Neural cell (in vitro differentiated cells): ENCODE measurements at regions not wholly inside any gene's neighbourhood (a gene's known extent, or its start where the extent isn't known, plus 50 kb on each side); places are given as distances from the start of the nearest gene placed in this dataset.

Experiments used
- H2AFZ ChIP-seq: fragments of 200-600, 300-800 bp; sonication (generic), shearing (Covaris generic); 2 replicates; pipeline ENCODE4 v1.6.0; 2014; ENCODE audit warnings: low read depth, mild to moderate bottlenecking, antibody characterized with exemption, low read length, moderate library complexity
- H3F3A ChIP-seq: fragments of 200-600 bp; shearing (Covaris generic); 2 replicates; pipeline ENCODE4 v1.6.1; 2016; ENCODE audit warnings: mild to moderate bottlenecking, moderate library complexity, mixed read lengths, antibody characterized with exemption, low read length; ENCODE audit not compliant: insufficient read depth, poor library complexity, severe bottlenecking
- H3K27ac ChIP-seq: fragments of 200-600, 300-800 bp; sonication (generic), shearing (Covaris generic); 2 replicates; pipeline ENCODE4 v1.5.1; 2014; ENCODE audit warnings: mild to moderate bottlenecking, low read length, moderate library complexity
- H3K27me3 ChIP-seq: fragments of 300-800, 200-600 bp; sonication (generic), shearing (Covaris generic); 2 replicates; pipeline ENCODE4 v1.6.0; 2014; ENCODE audit warnings: mild to moderate bottlenecking, low read depth, low read length, moderate library complexity; ENCODE audit not compliant: insufficient read depth
- H3K36me3 ChIP-seq: fragments of 300-800, 200-600 bp; sonication (generic), shearing (Covaris generic); 2 replicates; pipeline ENCODE4 v1.5.1; 2014; ENCODE audit warnings: mild to moderate bottlenecking, antibody characterized with exemption, low read length, moderate library complexity; ENCODE audit not compliant: insufficient read depth
- H3K4me2 ChIP-seq: fragments of 300-800, 200-600 bp; sonication (generic), shearing (Covaris generic); 2 replicates; pipeline ENCODE4 v1.6.0; 2014; ENCODE audit warnings: mild to moderate bottlenecking, low read length
- H3K4me3 ChIP-seq: fragments of 300-800, 200-600 bp; sonication (generic), shearing (Covaris generic); 2 replicates; pipeline ENCODE4 v1.5.1; 2014; ENCODE audit warnings: mild to moderate bottlenecking, low read length, moderate library complexity
- H3K79me2 ChIP-seq: fragments of 200-600 bp; shearing (Covaris generic); replicated peaks from 2 replicates; pipeline ENCODE4 v1.6.0; 2014; ENCODE audit warnings: mild to moderate bottlenecking, low read length, moderate library complexity; ENCODE audit not compliant: insufficient read depth
- H3K9ac ChIP-seq: fragments of 300-800, 200-600 bp; sonication (generic), shearing (Covaris generic); 2 replicates; pipeline ENCODE4 v1.6.1; 2016; ENCODE audit warnings: mild to moderate bottlenecking, low read length, mixed read lengths
- H3K9me2 ChIP-seq: fragments of 200-600 bp; shearing (Covaris generic); 2 replicates; pipeline ENCODE4 v1.6.1; 2016; ENCODE audit warnings: mild to moderate bottlenecking, low read length, mixed read lengths; ENCODE audit not compliant: insufficient read depth
- H3K9me3 ChIP-seq: fragments of 200-600, 300-800 bp; sonication (generic), shearing (Covaris generic); 2 replicates; pipeline ENCODE4 v1.6.1; 2016; ENCODE audit warnings: mild to moderate bottlenecking, mixed run types, low read length, moderate library complexity, mixed read lengths
- H4K20me1 ChIP-seq: fragments of 200-600 bp; shearing (Covaris generic); 2 replicates; pipeline ENCODE4 v1.6.1; 2016; ENCODE audit warnings: mild to moderate bottlenecking, mixed run types; ENCODE audit not compliant: insufficient read depth
- EP300 ChIP-seq: fragments of 450-650 bp; conservative IDR thresholded peaks from 2 replicates; pipeline ENCODE4 v1.6.1; 2014; ENCODE audit warnings: antibody characterized with exemption, mild to moderate bottlenecking, moderate library complexity; ENCODE audit not compliant: poor library complexity, severe bottlenecking
- EZH2 ChIP-seq: fragments of 200-600, 300-800 bp; shearing (Covaris generic), sonication (generic); IDR thresholded peaks from 2 replicates; pipeline ENCODE4 v1.6.1; 2014; ENCODE audit warnings: antibody characterized with exemption, low read length, borderline replicate concordance, mild to moderate bottlenecking; ENCODE audit not compliant: insufficient read depth, poor library complexity, severe bottlenecking
- MXI1 ChIP-seq: fragments of 450-650 bp; conservative IDR thresholded peaks from 2 replicates; pipeline ENCODE4 v1.6.1; 2014; ENCODE audit warnings: antibody characterized with exemption, mild to moderate bottlenecking; ENCODE audit not compliant: poor library complexity, severe bottlenecking
- POLR2AphosphoS5 ChIP-seq: IDR thresholded peaks from 2 replicates; pipeline ENCODE4 v1.6.1; 2012
- RAD21 ChIP-seq: fragments of 450-650 bp; conservative IDR thresholded peaks from 2 replicates; pipeline ENCODE4 v1.6.1; 2014; ENCODE audit warnings: antibody characterized with exemption, mild to moderate bottlenecking, moderate library complexity
- SMC3 ChIP-seq: fragments of 450-650 bp; conservative IDR thresholded peaks from 2 replicates; pipeline ENCODE4 v1.6.1; 2014; ENCODE audit warnings: antibody characterized with exemption, mild to moderate bottlenecking, moderate library complexity; ENCODE audit not compliant: poor library complexity
- TAF1 ChIP-seq: IDR thresholded peaks from 2 replicates; pipeline ENCODE4 v1.6.1; 2012; ENCODE audit warnings: low read depth
- TF ChIP-seq, protein P1 (sequence below): IDR thresholded peaks from 2 replicates; pipeline ENCODE4 v1.6.1; 2012; ENCODE audit warnings: borderline replicate concordance
- TF ChIP-seq, protein P2 (sequence below): fragments of 450-650 bp; IDR thresholded peaks from 2 replicates; pipeline ENCODE4 v1.5.1; 2014; ENCODE audit warnings: antibody characterized with exemption, mild to moderate bottlenecking, moderate library complexity; ENCODE audit not compliant: poor library complexity, severe bottlenecking

DNA sequence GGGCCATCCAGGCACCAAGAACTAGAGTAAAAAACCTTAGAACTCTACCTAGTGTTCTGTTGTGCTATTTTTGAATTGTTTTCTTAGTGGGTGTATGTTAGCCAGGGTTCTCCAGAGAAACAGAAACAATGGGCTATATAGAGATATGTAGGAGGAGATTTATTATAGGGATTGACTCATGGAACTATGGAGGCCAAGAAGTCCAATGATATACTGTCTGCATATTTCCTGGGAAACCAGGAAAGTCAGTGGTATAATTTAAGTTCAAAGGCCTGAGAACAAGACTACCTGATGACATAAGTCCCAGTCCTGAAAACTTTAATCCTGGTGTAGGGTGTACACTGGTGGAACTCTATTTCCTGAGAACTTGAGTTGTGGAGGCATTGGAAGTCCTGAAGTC is 108.7 kb upstream of the ACVR1 start:
- Histone ChIP-seq H3K27me3 (no peaks in the 10 kb centered on the region), H4K20me1 (no peaks in the 10 kb centered on the region), H3K79me2 (no peaks in the 10 kb centered on the region), H3K4me2 (no peak overlapping the region), H3K9ac (no peak overlapping the region), H2AFZ (no peak overlapping the region), H3K9me3 (no peaks in the 10 kb centered on the region), H3K36me3 (no peaks in the 10 kb centered on the region), H3K27ac (no peak overlapping the region), H3F3A (no peaks in the 10 kb centered on the region), H3K9me2 (no peaks in the 10 kb centered on the region), H3K4me3 (no peak overlapping the region)
- no peak for TF ChIP-seq TAF1
- TF ChIP-seq POLR2AphosphoS5 = no peak
- TF ChIP-seq, protein P1, sequence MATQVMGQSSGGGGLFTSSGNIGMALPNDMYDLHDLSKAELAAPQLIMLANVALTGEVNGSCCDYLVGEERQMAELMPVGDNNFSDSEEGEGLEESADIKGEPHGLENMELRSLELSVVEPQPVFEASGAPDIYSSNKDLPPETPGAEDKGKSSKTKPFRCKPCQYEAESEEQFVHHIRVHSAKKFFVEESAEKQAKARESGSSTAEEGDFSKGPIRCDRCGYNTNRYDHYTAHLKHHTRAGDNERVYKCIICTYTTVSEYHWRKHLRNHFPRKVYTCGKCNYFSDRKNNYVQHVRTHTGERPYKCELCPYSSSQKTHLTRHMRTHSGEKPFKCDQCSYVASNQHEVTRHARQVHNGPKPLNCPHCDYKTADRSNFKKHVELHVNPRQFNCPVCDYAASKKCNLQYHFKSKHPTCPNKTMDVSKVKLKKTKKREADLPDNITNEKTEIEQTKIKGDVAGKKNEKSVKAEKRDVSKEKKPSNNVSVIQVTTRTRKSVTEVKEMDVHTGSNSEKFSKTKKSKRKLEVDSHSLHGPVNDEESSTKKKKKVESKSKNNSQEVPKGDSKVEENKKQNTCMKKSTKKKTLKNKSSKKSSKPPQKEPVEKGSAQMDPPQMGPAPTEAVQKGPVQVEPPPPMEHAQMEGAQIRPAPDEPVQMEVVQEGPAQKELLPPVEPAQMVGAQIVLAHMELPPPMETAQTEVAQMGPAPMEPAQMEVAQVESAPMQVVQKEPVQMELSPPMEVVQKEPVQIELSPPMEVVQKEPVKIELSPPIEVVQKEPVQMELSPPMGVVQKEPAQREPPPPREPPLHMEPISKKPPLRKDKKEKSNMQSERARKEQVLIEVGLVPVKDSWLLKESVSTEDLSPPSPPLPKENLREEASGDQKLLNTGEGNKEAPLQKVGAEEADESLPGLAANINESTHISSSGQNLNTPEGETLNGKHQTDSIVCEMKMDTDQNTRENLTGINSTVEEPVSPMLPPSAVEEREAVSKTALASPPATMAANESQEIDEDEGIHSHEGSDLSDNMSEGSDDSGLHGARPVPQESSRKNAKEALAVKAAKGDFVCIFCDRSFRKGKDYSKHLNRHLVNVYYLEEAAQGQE = no peak
- no peak for TF ChIP-seq EP300
- TF ChIP-seq, protein P2, sequence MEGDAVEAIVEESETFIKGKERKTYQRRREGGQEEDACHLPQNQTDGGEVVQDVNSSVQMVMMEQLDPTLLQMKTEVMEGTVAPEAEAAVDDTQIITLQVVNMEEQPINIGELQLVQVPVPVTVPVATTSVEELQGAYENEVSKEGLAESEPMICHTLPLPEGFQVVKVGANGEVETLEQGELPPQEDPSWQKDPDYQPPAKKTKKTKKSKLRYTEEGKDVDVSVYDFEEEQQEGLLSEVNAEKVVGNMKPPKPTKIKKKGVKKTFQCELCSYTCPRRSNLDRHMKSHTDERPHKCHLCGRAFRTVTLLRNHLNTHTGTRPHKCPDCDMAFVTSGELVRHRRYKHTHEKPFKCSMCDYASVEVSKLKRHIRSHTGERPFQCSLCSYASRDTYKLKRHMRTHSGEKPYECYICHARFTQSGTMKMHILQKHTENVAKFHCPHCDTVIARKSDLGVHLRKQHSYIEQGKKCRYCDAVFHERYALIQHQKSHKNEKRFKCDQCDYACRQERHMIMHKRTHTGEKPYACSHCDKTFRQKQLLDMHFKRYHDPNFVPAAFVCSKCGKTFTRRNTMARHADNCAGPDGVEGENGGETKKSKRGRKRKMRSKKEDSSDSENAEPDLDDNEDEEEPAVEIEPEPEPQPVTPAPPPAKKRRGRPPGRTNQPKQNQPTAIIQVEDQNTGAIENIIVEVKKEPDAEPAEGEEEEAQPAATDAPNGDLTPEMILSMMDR = no peak
- TF ChIP-seq SMC3 = no peak

DNA sequence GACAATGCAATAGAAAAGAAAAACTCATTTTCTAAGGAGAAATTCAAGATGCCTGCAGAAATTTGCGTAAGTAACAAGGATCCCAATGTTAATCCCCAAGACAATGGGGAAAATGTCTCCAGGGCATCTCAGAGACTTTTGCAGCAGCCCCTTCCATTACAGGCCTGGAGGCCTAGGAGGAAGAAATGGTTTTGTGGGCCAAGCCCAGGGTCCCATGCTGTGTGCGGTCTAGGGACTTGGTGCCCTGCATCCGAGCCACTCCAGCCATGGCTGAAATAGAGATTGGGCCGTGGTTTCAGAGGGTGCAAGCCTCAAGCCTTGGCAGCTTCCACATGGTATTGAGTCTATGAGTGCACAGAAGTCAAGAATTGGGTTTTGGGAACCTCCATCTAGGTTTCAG is 103.9 kb upstream of the ACVR1 start:
- H3K9me3 ChIP-seq = no peaks in the 10 kb centered on the region
- H3K4me3 ChIP-seq = no peak overlapping the region
- no peak overlapping the region for H2AFZ ChIP-seq
- no peaks in the 10 kb centered on the region for H3K9me2 ChIP-seq
- no peaks in the 10 kb centered on the region for H3K79me2 ChIP-seq
- H3K27me3 ChIP-seq = no peaks in the 10 kb centered on the region
- H3K4me2 ChIP-seq = no peak overlapping the region
- no peaks in the 10 kb centered on the region for H4K20me1 ChIP-seq
- H3K36me3 ChIP-seq = no peaks in the 10 kb centered on the region
- H3K9ac ChIP-seq = no peak overlapping the region
- no peaks in the 10 kb centered on the region for H3F3A ChIP-seq
- H3K27ac ChIP-seq = no peak overlapping the region
- TF ChIP-seq, protein P2 = no peak
- no peak for TF ChIP-seq SMC3
- no peak for TF ChIP-seq EP300
- TF ChIP-seq RAD21 = no peak
- TF ChIP-seq POLR2AphosphoS5 = no peak
- TF ChIP-seq EZH2 = no peak
- TF ChIP-seq MXI1 = no peak
